ENCODE measurements at regions not wholly inside any gene's neighbourhood (a gene's known extent, or its start where the extent isn't known, plus 50 kb on each side); places are given as distances from the start of the nearest gene placed in this dataset.

DNA sequence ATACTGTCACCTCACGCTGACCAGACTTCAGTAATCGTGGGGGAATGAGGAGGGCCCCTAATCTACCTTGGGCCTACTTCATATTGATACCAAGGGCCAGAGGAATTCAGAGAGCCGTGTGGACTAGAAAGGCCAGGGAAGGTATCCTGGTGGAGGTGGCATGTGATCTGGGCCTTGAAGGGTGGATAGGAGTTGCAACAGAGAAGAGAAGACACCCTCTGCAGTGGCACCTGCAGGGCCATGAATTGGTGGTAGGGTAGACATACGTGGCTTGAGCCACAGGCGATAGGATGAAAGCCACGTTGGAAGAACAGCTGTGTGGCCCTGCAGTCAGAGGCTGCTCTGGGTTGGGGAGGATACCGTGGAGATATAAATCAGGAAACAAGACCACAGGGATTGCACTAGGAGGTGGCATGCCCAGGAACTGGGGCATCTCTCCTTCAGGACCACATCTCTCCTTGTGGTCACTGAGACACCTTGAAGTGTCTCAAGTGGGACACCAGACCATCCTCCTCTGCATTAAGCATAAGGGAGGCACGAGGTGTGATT is 141.4 kb downstream of the CYP26B1 start:
- H3K27me3 ChIP-seq (replicated peaks in 1 of 7) = peaks cover 0 to 12% (median 0%) of the 10 kb centered on the region in 7 donors
- H3K4me3 ChIP-seq = no peak overlapping the region
- DNase-seq = no peak
- H3K27ac ChIP-seq = no peak overlapping the region
- no peaks in the 10 kb centered on the region for H3K36me3 ChIP-seq
- intact Hi-C loops (cut with DNase I; ENCODE audit: low total_unique reads) = loop anchor here (10.0 kb wide), 1 partner anchor 201 kb away; no protein-coding TSS in a partner anchor
- H3K4me1 ChIP-seq = no peaks in the 10 kb centered on the region
- WGBS, 5 donors = 75 to 86% (median 79%) methylated on average over 8 of the region's 8 CpGs
- no peak for TF ChIP-seq POLR2A (IDR thresholded peaks at IDR 0.05)
- TF ChIP-seq CTCF (IDR thresholded peaks at IDR 0.05 in 8 of 11, conservative IDR thresholded peaks at IDR 0.05 in 3 of 11) = no peak
- TF ChIP-seq POLR2AphosphoS5 (IDR thresholded peaks at IDR 0.05) = no peak
- H3K9me3 ChIP-seq = no peaks in the 10 kb centered on the region

- no peaks in the 10 kb centered on the region for H3K36me3 ChIP-seq
- H3K27ac ChIP-seq = no peak overlapping the region
- H3K9me3 ChIP-seq = no peaks in the 10 kb centered on the region
- H3K4me3 ChIP-seq = no peak overlapping the region
- no peak for DNase-seq
- WGBS, 5 donors = 85 to 90% (median 87%) methylated on average over 6 of the region's 6 CpGs
- H3K27me3 ChIP-seq (replicated peaks in 1 of 7) = peaks cover 0 to 7% (median 0%) of the 10 kb centered on the region in 7 donors
- TF ChIP-seq POLR2A (IDR thresholded peaks at IDR 0.05) (no peak), CTCF (IDR thresholded peaks at IDR 0.05 in 8 of 11, conservative IDR thresholded peaks at IDR 0.05 in 3 of 11) (no peak), POLR2AphosphoS5 (IDR thresholded peaks at IDR 0.05) (no peak)
- intact Hi-C loops (cut with DNase I; ENCODE audit: low total_unique reads) = loop anchor here (10.0 kb wide), 1 partner anchor 200 kb away; no protein-coding TSS in a partner anchor
- no peaks in the 10 kb centered on the region for H3K4me1 ChIP-seq
These were observed 142.7 kb downstream of the CYP26B1 start for GRCh38 chr2:72004976-72005375.

- no peak for DNase-seq
- H3K4me1 ChIP-seq = no peaks in the 10 kb centered on the region
- H3K27me3 ChIP-seq (replicated peaks in 1 of 7) = peaks cover 0 to 7% (median 0%) of the 10 kb centered on the region in 7 donors
- H3K4me3 ChIP-seq = no peak overlapping the region
- TF ChIP-seq CTCF (IDR thresholded peaks at IDR 0.05 in 8 of 11, conservative IDR thresholded peaks at IDR 0.05 in 3 of 11) = no peak
- no peak for TF ChIP-seq POLR2AphosphoS5 (IDR thresholded peaks at IDR 0.05)
- no peak for TF ChIP-seq POLR2A (IDR thresholded peaks at IDR 0.05)
- H3K27ac ChIP-seq = no peak overlapping the region
- H3K36me3 ChIP-seq = no peaks in the 10 kb centered on the region
- intact Hi-C loops (cut with DNase I; ENCODE audit: low total_unique reads) = loop anchor here (10.0 kb wide), 1 partner anchor 200 kb away; no protein-coding TSS in a partner anchor
- 82 to 86% (median 83%) methylated on average over 7 of the region's 7 CpGs for WGBS, 5 donors
- no peaks in the 10 kb centered on the region for H3K9me3 ChIP-seq
These were observed 143.3 kb downstream of the CYP26B1 start for GRCh38 chr2:72004201-72004915.

GRCh38 chr2:72003796-72004195 is 143.9 kb downstream of the CYP26B1 start:
- Histone ChIP-seq H3K27ac (no peak overlapping the region), H3K36me3 (no peaks in the 10 kb centered on the region), H3K4me1 (no peaks in the 10 kb centered on the region), H3K27me3 (replicated peaks in 1 of 7) (peaks cover 0 to 7% (median 0%) of the 10 kb centered on the region in 7 donors), H3K9me3 (no peaks in the 10 kb centered on the region), H3K4me3 (no peak overlapping the region)
- DNase-seq = no peak
- intact Hi-C loops (cut with DNase I; ENCODE audit: low total_unique reads) = loop anchor here (10.0 kb wide), 1 partner anchor 199 kb away; no protein-coding TSS in a partner anchor
- TF ChIP-seq POLR2AphosphoS5 (IDR thresholded peaks at IDR 0.05) (no peak), POLR2A (IDR thresholded peaks at IDR 0.05) (no peak), CTCF (IDR thresholded peaks at IDR 0.05 in 8 of 11, conservative IDR thresholded peaks at IDR 0.05 in 3 of 11) (no peak)
- 64 to 77% (median 75%) methylated on average over 2 to 3 of the region's 3 CpGs for WGBS, 5 donors

All from spleen (tissue), 11 donors.